B cell (primary cell): ENCODE measurements at regions not wholly inside any gene's neighbourhood (a gene's known extent, or its start where the extent isn't known, plus 50 kb on each side); places are given as distances from the start of the nearest gene placed in this dataset.

Source experiments
- ATAC-seq: fragments of 200-7000 bp; cut with Tn5 transposase; one replicate; pipeline ENCODE4 v1.10.0; 2021; ENCODE audit warnings: low read depth, mild to moderate bottlenecking, moderate number of reproducible peaks, moderate library complexity
- CTCF ChIA-PET: fragments of 350-600 bp; sonication (Branson Sonifier 250); formaldehyde crosslinking; loops from one replicate; lab custom pipeline; 2021; ENCODE audit warnings: antibody characterized with exemption, inconsistent platforms; lab: Charles Lee
- POLR2A ChIA-PET: fragments of 350-600 bp; sonication (Branson Sonifier 250); formaldehyde crosslinking; loops from one replicate; lab custom pipeline; 2021; ENCODE audit warnings: antibody characterized with exemption; lab: Charles Lee
- DNase-seq: peaks from one replicate; pipeline ENCODE4 v3.0.0; 2013
- H2AFZ ChIP-seq: 2 replicates; pipeline ENCODE4 v1.6.1; 2012; ENCODE audit warnings: mild to moderate bottlenecking, low read depth, low read length; ENCODE audit not compliant: insufficient read depth, poor library complexity, severe bottlenecking
- H3K27ac ChIP-seq, 2 donors: 1 replicate in 1 of 2; 2 replicates in 1 of 2; pipeline ENCODE4 v1.5.1; 2012 to 2013; ENCODE audit warnings: low read length in 2 of 2, mild to moderate bottlenecking in 2 of 2, moderate library complexity in 1 of 2
- H3K27me3 ChIP-seq, 4 experiments: fragments of 200-600 bp in 1 of 4; sonication (generic) in 1 of 4; replicated peaks in 1 of 4; 1 replicate in 2 of 4; 2 replicates in 2 of 4; pipeline versions ENCODE4 v1.6.1 to v1.7.0; 2013 to 2016; ENCODE audit warnings: low read length in 3 of 4, mild to moderate bottlenecking in 2 of 4, mixed read lengths in 1 of 4, moderate library complexity in 1 of 4; ENCODE audit not compliant: insufficient read depth in 4 of 4, control insufficient read depth in 3 of 4; ENCODE audit errors: control extremely low read depth in 1 of 4
- H3K36me3 ChIP-seq, 2 experiments: replicated peaks in 1 of 2; 1 replicate in 1 of 2; 2 replicates in 1 of 2; pipeline versions ENCODE4 v1.6.1 to v1.7.1; 2013; ENCODE audit warnings: low read length in 1 of 2; ENCODE audit not compliant: insufficient read depth in 2 of 2, control insufficient read depth in 1 of 2; ENCODE audit errors: control extremely low read depth in 1 of 2, extremely low read depth in 1 of 2
- H3K4me1 ChIP-seq, 2 donors: fragments of 200-600 bp in 1 of 2; sonication (generic) in 1 of 2; 1 replicate in 1 of 2; 2 replicates in 1 of 2; pipeline versions ENCODE4 v1.5.1 to v1.6.1; 2013 to 2017; ENCODE audit warnings: low read length in 2 of 2; ENCODE audit not compliant: control insufficient read depth in 2 of 2, insufficient read depth in 2 of 2
- H3K4me2 ChIP-seq: replicated peaks from 2 replicates; pipeline ENCODE3; 2012; ENCODE audit warnings: mild to moderate bottlenecking, low read depth, low read length; ENCODE audit not compliant: poor library complexity, severe bottlenecking
- H3K4me3 ChIP-seq, 5 experiments: fragments of 200-600 bp in 1 of 5; sonication (generic) in 1 of 5; 1 replicate in 3 of 5; 2 replicates in 2 of 5; pipeline versions ENCODE4 v1.5.1 to v1.7.0; 2011 to 2016; ENCODE audit warnings: low read length in 4 of 5, mild to moderate bottlenecking in 4 of 5, low read depth in 2 of 5, control low read depth in 1 of 5, moderate library complexity in 1 of 5; ENCODE audit not compliant: insufficient read depth in 1 of 5; ENCODE audit errors: control extremely low read depth in 1 of 5, extremely low read depth in 1 of 5
- H3K79me2 ChIP-seq: fragments of 200-600 bp; sonication (generic); one replicate; pipeline ENCODE4 v1.6.0; 2016; ENCODE audit warnings: low read length; ENCODE audit not compliant: control insufficient read depth, insufficient read depth
- H3K9ac ChIP-seq: fragments of 200-600 bp; sonication (generic); 2 replicates; pipeline ENCODE4 v1.6.1; 2017; ENCODE audit warnings: mild to moderate bottlenecking, low read length, moderate library complexity
- H3K9me3 ChIP-seq, 3 donors: one replicate each; pipeline versions ENCODE4 v1.6.1 to v1.7.1; 2013; ENCODE audit warnings: low read length in 2 of 3; ENCODE audit not compliant: control insufficient read depth in 2 of 3, insufficient read depth in 1 of 3; ENCODE audit errors: control extremely low read depth in 1 of 3
- H4K20me1 ChIP-seq: 2 replicates; pipeline ENCODE4 v1.6.0; 2012; ENCODE audit warnings: mild to moderate bottlenecking, low read length; ENCODE audit not compliant: insufficient read depth, control insufficient read depth, poor library complexity, severe bottlenecking
- H3K27ac Mint-ChIP-seq: one replicate; pipeline ENCODE4 v1.8.0; 2021; ENCODE audit warnings: mixed read lengths
- H3K27me3 Mint-ChIP-seq: one replicate; pipeline ENCODE4 v1.8.0; 2021; ENCODE audit warnings: mixed read lengths
- H3K4me1 Mint-ChIP-seq: one replicate; pipeline ENCODE4 v1.8.0; 2021; ENCODE audit warnings: mixed read lengths
- H3K4me3 Mint-ChIP-seq: one replicate; pipeline ENCODE4 v1.8.0; 2021; ENCODE audit warnings: mixed read lengths
- H3K9me3 Mint-ChIP-seq: one replicate; pipeline ENCODE4 v1.8.0; 2022; ENCODE audit warnings: mixed read lengths; ENCODE audit not compliant: insufficient read depth
- EZH2 ChIP-seq: IDR thresholded peaks from 2 replicates; pipeline ENCODE4 v1.6.1; 2012; ENCODE audit warnings: borderline replicate concordance, low read depth, mild to moderate bottlenecking, moderate library complexity, low read length; ENCODE audit not compliant: insufficient read depth, poor library complexity, severe bottlenecking
- WGBS: methylation state at CpG from one replicate; pipeline ENCODE4 v1.1.5; 2013; ENCODE audit warnings: missing lambda C conversion rate; ENCODE audit not compliant: insufficient coverage; 5-methylcytosine and 5-hydroxymethylcytosine counted together
- intact Hi-C: fragments of 100-400 bp; cut with micrococcal nuclease; formaldehyde crosslinking; loops from one replicate; pipeline ENCODE4 v1.10.0; 2022
- TF ChIP-seq, protein P1 (sequence below): fragments of 200-600 bp; IDR thresholded peaks from one replicate; pipeline ENCODE4 v1.8.0; 2022; ENCODE audit warnings: antibody characterized with exemption, mild to moderate bottlenecking

DNA sequence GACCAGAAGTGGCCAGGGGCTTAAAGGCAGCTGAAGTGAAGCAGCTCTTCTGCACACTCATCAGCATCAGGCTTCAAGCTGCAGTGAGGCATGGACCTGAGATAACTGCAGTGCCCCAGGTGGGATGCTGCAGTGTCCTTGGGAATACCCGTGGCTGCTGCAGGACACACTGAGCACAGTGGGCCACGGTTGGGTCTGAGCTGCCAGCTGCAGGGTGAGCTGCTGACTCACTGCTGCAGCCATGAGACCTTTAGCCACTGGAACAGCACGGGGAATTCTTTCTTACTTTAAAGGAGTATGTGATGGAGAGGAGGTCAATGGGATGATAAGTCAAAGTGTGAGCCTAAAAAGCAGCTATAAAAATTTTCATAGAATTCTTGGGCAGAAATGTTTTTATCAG lies 102.1 kb downstream of the XCL2 start:
- POLR2A ChIA-PET, result no interaction called here
- WGBS, result 44% methylated on average over 3 of the region's 3 CpGs
- TF ChIP-seq EZH2, result no peak

GRCh38 chr1:168439456-168440375 lies 104.1 kb downstream of the XCL2 start:
- Histone ChIP-seq H4K20me1 (no peaks in the 10 kb centered on the region), H3K4me2 (no peak overlapping the region), H2AFZ (peak overlapping the region; percentile 36), H3K36me3 (no peaks in the 10 kb centered on the region), H3K4me3 (no peak overlapping the region), H3K9ac (no peak overlapping the region), H3K27ac (no peak overlapping the region), H3K9me3 (no peaks in the 10 kb centered on the region), H3K27me3 (no peaks in the 10 kb centered on the region), H3K79me2 (no peaks in the 10 kb centered on the region), H3K4me1 (peaks cover 0 to 2% of the 10 kb centered on the region in 2 donors)
- H3K9me3 Mint-ChIP-seq, result no peaks in the 10 kb centered on the region
- no peak overlapping the region for H3K27ac Mint-ChIP-seq
- peak; percentile 17 for ATAC-seq
- no peak overlapping the region for H3K4me3 Mint-ChIP-seq
- H3K4me1 Mint-ChIP-seq, result peaks cover 8% of the 10 kb centered on the region
- WGBS, result 35% methylated on average over 16 of the region's 20 CpGs
- peaks cover 52% of the 10 kb centered on the region for H3K27me3 Mint-ChIP-seq
- ChIA-PET CTCF (interaction anchor here (0.9 to 1.8 kb wide), 3 partner anchors 97 to 909 kb away, joined by 3 to 6 read pairs (median 4); no protein-coding TSS in a partner anchor), POLR2A (no interaction called here)
- peak; percentile 38 for DNase-seq
- intact Hi-C loops, result no loop called here
- TF ChIP-seq, protein P1, sequence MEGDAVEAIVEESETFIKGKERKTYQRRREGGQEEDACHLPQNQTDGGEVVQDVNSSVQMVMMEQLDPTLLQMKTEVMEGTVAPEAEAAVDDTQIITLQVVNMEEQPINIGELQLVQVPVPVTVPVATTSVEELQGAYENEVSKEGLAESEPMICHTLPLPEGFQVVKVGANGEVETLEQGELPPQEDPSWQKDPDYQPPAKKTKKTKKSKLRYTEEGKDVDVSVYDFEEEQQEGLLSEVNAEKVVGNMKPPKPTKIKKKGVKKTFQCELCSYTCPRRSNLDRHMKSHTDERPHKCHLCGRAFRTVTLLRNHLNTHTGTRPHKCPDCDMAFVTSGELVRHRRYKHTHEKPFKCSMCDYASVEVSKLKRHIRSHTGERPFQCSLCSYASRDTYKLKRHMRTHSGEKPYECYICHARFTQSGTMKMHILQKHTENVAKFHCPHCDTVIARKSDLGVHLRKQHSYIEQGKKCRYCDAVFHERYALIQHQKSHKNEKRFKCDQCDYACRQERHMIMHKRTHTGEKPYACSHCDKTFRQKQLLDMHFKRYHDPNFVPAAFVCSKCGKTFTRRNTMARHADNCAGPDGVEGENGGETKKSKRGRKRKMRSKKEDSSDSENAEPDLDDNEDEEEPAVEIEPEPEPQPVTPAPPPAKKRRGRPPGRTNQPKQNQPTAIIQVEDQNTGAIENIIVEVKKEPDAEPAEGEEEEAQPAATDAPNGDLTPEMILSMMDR, result peak; percentile 39
- TF ChIP-seq EZH2, result no peak

More for the DNA sequence above, 102.1 kb downstream of the XCL2 start:
- Mint-ChIP-seq H3K4me1 (peaks cover 8% of the 10 kb centered on the region), H3K4me3 (no peak overlapping the region), H3K27me3 (peaks cover 44% of the 10 kb centered on the region), H3K27ac (no peak overlapping the region), H3K9me3 (no peaks in the 10 kb centered on the region)
- CTCF ChIA-PET, result interaction anchor here (1.2 kb wide), 1 partner anchor 99 kb away, joined by 3 read pairs; no protein-coding TSS in a partner anchor
- Histone ChIP-seq H3K9ac (no peak overlapping the region), H3K4me2 (no peak overlapping the region), H3K4me3 (no peak overlapping the region), H3K9me3 (no peaks in the 10 kb centered on the region), H3K4me1 (peaks cover 0 to 2% of the 10 kb centered on the region in 2 donors), H3K27ac (no peak overlapping the region), H3K79me2 (no peaks in the 10 kb centered on the region), H3K27me3 (no peaks in the 10 kb centered on the region), H3K36me3 (no peaks in the 10 kb centered on the region), H4K20me1 (no peaks in the 10 kb centered on the region), H2AFZ (no peak overlapping the region)
- ATAC-seq, result no peak
- intact Hi-C loops, result no loop called here
- DNase-seq, result no peak
